ENCODE measurements at regions not wholly inside any gene's neighbourhood (a gene's known extent, or its start where the extent isn't known, plus 50 kb on each side); places are given as distances from the start of the nearest gene placed in this dataset.

- Mint-ChIP-seq H3K4me3 (peak overlapping the region; percentile 74), H3K27me3 (ENCODE audit: insufficient read depth) (no peaks in the 10 kb centered on the region), H3K4me1 (peaks cover 41% of the 10 kb centered on the region), H3K36me3 (ENCODE audit: low read depth) (peaks cover 2% of the 10 kb centered on the region), H3K9me3 (no peaks in the 10 kb centered on the region), H3K27ac (peak overlapping the region; percentile 85)
- peaks cover 3% of the 10 kb centered on the region for H3K36me3 ChIP-seq (ENCODE audit: control insufficient read depth, insufficient read depth, low read length)
- no peaks in the 10 kb centered on the region for H3K27me3 ChIP-seq (ENCODE audit: control insufficient read depth, insufficient read depth, low read length, poor library complexity, severe bottlenecking)
- no peak for TF ChIP-seq CTCF (conservative IDR thresholded peaks at IDR 0.05)
- no peak for DNase-seq
- peaks cover 4% of the 10 kb centered on the region for H3K4me1 ChIP-seq (ENCODE audit: control insufficient read depth, insufficient read depth, low read length)
- peak overlapping the region; percentile 82 for H3K9ac ChIP-seq (ENCODE audit: extremely low read depth, low read length, poor library complexity, severe bottlenecking)
- peak overlapping the region; percentile 93 for H3K4me3 ChIP-seq (ENCODE audit: low read length)
- H3K9me3 ChIP-seq (ENCODE audit: control insufficient read depth, low read length) = no peaks in the 10 kb centered on the region
- 1% methylated on average over 17 to 24 of the region's 24 CpGs for WGBS, 2 experiments (ENCODE audit: insufficient coverage in 1 of 2, insufficient read length in 1 of 2)
- H3K27ac ChIP-seq (ENCODE audit: low read depth, low read length) = peak overlapping the region; percentile 83
Observed at GRCh38 chr9:36486329-36486932, 86.3 kb upstream of the MELK start.

DNA sequence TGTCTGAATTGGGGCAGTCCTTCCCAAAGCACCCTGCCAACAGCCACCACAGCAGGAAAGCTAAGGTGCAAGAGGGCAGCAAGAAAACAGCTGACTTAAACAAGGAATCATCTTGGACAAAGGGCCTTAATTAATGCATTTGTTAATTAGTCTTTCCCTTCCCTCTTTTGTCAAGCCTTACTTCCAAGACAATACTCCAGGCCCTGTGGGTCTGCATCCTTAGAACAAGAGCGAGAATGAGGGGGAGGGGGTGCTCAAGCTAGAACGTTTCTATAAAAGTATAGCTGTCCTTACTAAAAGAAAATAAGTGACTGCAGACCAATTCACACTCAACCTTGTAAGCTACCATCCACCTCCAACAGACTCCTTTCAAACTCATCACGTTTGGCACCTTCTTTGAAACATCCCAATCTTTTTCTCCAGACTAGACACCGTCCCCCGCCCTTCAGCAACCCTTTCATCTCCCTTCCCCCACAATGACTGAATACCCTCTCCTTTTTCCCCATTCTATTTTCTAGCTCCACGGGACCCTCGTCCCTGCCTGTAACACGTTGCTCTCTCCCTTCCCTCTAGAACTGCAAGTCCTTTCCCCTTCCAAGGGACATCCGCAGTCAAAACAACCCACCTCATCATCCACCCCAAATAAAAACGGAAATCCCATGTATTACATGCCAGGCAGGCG lies 85.7 kb upstream of the RNF38 start:
- no peaks in the 10 kb centered on the region for H3K27me3 ChIP-seq (ENCODE audit: control insufficient read depth, insufficient read depth, low read length, poor library complexity, severe bottlenecking)
- Mint-ChIP-seq H3K27me3 (ENCODE audit: insufficient read depth) (no peaks in the 10 kb centered on the region), H3K4me3 (peak overlapping the region; percentile 74), H3K9me3 (no peaks in the 10 kb centered on the region), H3K27ac (peak overlapping the region; percentile 85), H3K36me3 (ENCODE audit: low read depth) (peaks cover 2% of the 10 kb centered on the region), H3K4me1 (peaks cover 44% of the 10 kb centered on the region)
- peak overlapping the region; percentile 82 for H3K9ac ChIP-seq (ENCODE audit: extremely low read depth, low read length, poor library complexity, severe bottlenecking)
- no peak for TF ChIP-seq CTCF (conservative IDR thresholded peaks at IDR 0.05)
- peak overlapping the region; percentile 93 for H3K4me3 ChIP-seq (ENCODE audit: low read length)
- H3K4me1 ChIP-seq (ENCODE audit: control insufficient read depth, insufficient read depth, low read length) = peaks cover 4% of the 10 kb centered on the region
- H3K27ac ChIP-seq (ENCODE audit: low read depth, low read length) = peak overlapping the region; percentile 33
- 1 to 4% methylated on average over 10 to 11 of the region's 11 CpGs for WGBS, 2 experiments (ENCODE audit: insufficient coverage in 1 of 2, insufficient read length in 1 of 2)
- H3K36me3 ChIP-seq (ENCODE audit: control insufficient read depth, insufficient read depth, low read length) = peaks cover 3% of the 10 kb centered on the region
- H3K9me3 ChIP-seq (ENCODE audit: control insufficient read depth, low read length) = no peaks in the 10 kb centered on the region
- DNase-seq = peak; percentile 64

- Histone ChIP-seq H3K9me3 (ENCODE audit: control insufficient read depth, low read length) (no peaks in the 10 kb centered on the region), H3K27me3 (ENCODE audit: control insufficient read depth, insufficient read depth, low read length, poor library complexity, severe bottlenecking) (no peaks in the 10 kb centered on the region), H3K4me3 (ENCODE audit: low read length) (no peak overlapping the region), H3K9ac (ENCODE audit: extremely low read depth, low read length, poor library complexity, severe bottlenecking) (no peak overlapping the region), H3K36me3 (ENCODE audit: control insufficient read depth, insufficient read depth, low read length) (peaks cover 3% of the 10 kb centered on the region), H3K27ac (ENCODE audit: low read depth, low read length) (no peak overlapping the region), H3K4me1 (ENCODE audit: control insufficient read depth, insufficient read depth, low read length) (peaks cover 4% of the 10 kb centered on the region)
- H3K9me3 Mint-ChIP-seq = no peaks in the 10 kb centered on the region
- H3K27ac Mint-ChIP-seq = no peak overlapping the region
- H3K27me3 Mint-ChIP-seq (ENCODE audit: insufficient read depth) = no peaks in the 10 kb centered on the region
- WGBS, 2 experiments (ENCODE audit: insufficient coverage in 1 of 2, insufficient read length in 1 of 2) = 100% methylated on average over 3 of the region's 3 CpGs; no CpG with 5 or more reads in 1 of the 2 experiments
- TF ChIP-seq CTCF (conservative IDR thresholded peaks at IDR 0.05) = no peak
- peaks cover 42% of the 10 kb centered on the region for H3K4me1 Mint-ChIP-seq
- H3K4me3 Mint-ChIP-seq = no peak overlapping the region
- peaks cover 2% of the 10 kb centered on the region for H3K36me3 Mint-ChIP-seq (ENCODE audit: low read depth)
- no peak for DNase-seq
Observed at GRCh38 chr9:36484124-36484523, 84.1 kb upstream of the RNF38 start.
